GM21360 (cell line): ENCODE measurements at regions not wholly inside any gene's neighbourhood (a gene's known extent, or its start where the extent isn't known, plus 50 kb on each side); places are given as distances from the start of the nearest gene placed in this dataset.
A peak's percentile ranks its signal among the peaks of the same experiment; 100 is the strongest.

ENCODE experiments used
- ATAC-seq: cut with Tn5 transposase; IDR thresholded peaks from one replicate; pipeline ENCODE4 v1.9.1; 2021; ENCODE audit warnings: mild to moderate bottlenecking, moderate library complexity; ENCODE audit not compliant: unreplicated experiment

DNA sequence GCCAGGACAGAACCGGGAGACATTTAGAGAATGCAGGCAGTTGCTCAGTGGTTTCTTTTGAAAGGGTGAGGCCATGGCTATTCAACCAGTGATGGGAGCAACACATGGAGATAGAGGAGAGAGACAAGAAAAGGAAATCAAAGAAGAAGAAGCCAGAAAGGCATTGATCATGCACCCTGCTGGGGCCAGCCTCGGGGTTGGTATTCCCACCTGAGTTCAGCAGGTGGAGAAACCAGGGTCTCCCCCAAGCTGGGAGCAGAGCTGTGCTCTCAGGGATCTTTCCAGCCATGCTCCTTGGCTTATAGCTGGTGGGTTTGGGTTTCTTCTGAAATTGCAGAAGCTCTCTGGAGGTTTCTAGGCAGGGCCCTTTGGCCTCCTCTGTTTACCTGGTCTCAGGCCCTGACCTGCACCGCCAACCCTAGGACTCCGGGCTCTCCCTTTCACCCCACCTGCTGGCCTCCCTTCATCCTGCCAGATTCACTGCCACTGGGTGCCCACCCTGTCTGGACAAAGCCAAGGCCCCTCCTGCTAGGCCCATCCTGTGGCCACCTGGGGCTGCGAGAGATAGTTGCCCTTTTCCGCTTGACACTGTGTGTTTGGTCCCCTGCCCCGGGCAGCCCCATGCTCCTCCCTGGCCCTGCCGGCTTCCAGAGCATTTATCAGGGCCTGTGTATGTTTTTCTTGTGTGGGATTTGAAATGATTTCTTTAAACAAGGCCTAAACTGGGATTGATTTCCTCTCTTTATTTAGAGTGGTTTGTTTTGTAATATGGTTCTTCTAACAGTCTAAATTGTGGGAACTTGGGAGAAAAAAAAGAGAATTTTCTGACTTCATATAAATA, 126.7 kb downstream of the DDX1 start:
- ATAC-seq, result no peak

GRCh38 chr2:15718944-15719323, 127.3 kb downstream of the DDX1 start:
- ATAC-seq, result no peak

GRCh38 chr2:15719566-15720313, 128.1 kb downstream of the DDX1 start:
- no peak for ATAC-seq

GRCh38 chr2:15720561-15721307, 129.1 kb downstream of the DDX1 start:
- ATAC-seq, result no peak

- ATAC-seq, result no peak
These were observed 129.9 kb downstream of the DDX1 start for GRCh38 chr2:15721411-15722067.

- no peak for ATAC-seq
These were observed 131.3 kb downstream of the DDX1 start for GRCh38 chr2:15722980-15723379.

DNA sequence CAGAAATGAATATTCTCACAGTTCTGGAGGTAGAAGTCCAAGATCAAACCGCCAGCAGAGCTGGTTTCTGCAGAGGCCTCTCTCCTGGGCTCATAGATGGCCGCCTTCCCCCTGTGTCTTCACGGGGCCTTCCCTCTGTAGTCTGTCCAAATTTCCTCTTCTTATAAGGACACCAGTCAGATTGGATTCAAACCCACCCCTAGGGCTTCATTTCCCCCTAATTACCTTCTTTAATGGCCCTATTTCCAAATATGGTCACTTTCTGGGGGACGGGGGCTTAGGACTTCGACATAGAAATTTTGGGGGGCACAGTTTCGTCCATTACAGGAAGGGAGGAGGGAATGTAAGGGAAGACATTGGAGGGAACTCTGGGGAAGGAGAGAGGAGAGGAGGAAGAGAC, 132.6 kb downstream of the DDX1 start:
- ATAC-seq, result no peak

GRCh38 chr2:15725101-15725781, 133.6 kb downstream of the DDX1 start:
- ATAC-seq, result no peak

GRCh38 chr2:15725782-15726112, 134.1 kb downstream of the DDX1 start:
- ATAC-seq, result no peak

DNA sequence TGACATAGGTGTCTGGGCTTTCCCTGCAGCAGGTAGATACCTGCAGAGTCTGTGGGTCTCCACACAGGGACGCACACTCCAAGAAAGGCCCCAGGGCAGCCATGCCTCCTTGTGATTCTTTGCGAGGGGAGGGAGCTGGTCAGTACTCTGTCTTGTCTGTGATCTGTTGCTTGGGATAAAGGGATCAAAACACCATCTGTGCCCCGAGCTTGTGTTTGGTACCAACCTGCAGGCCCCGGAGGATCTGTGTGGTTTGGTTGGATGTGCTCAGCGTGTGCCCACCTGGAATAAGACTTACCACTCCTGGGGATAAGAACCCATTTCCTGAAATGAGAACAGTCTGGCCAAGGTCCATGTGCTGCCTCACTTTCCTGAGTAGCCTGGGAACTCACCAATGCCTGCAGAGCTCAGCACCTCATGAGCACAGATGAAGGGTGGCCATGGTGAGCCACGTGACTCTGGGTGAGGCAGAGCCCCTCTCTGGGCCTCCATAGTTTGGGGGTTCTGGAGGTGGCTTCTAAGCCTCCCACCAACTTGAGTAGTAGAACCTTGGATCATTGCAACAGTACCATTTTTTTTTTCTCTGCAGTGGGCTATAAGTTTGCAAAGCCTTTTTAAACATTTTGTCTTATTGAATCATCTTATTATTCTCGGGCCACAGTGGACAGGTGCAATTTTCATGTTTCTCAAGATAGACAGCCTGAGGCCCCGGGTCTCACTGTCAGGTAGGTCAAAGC, 134.8 kb downstream of the DDX1 start:
- ATAC-seq, result no peak

GRCh38 chr2:15727396-15728244, 136.0 kb downstream of the DDX1 start:
- ATAC-seq, result no peak

DNA sequence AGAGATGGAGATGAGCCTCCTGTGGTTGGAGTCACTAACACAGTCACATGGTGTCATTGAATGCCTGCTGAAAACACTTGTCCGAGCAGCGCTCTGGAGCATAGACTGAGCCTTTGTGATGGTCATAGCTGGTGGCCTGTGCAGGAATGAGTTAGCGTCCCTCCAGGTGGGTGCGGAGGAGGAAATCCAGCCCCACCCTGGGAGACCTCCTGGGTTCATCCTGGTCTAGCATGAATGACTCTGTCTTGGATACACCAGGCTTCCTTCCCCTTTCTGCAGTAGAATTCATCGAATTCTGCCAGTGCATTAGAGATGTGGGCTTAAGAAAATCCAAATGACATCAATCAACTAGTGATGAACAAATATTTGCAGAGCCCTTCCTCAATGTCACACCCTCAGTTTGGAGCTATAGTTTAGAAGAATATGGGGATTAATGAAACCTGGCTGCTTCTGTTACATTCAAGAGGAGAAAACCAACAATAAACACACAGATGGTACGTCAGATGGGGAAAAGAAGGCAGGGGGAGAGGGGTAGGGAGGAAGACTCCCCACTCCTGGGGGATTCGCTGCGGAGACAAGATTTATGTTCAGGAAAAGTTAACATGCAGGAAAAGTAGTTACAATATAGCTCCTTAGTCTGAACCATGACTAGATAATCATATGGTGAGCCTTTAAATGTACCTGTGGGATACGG, 136.7 kb downstream of the DDX1 start:
- no peak for ATAC-seq

DNA sequence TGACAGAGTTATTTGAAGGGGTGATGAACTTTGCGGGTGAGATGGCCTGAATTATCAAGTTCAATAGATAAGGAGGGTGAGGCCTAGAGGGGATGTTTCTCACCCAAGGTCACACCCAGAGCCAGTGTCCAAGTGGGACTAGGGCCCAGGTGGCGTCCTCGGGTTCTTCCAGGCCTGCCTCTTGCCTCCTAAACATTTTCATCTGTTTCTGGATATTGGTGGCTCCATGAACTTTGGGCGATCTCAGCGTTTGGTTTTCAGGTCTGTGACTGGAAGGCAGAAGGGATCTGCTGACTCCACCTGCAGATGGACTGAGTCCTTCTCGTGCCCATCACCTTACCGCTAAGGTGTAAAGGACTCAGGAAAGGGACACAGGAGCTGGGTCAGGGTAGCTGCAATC, 137.3 kb downstream of the DDX1 start:
- ATAC-seq, result no peak

GRCh38 chr2:15729709-15730544, 138.3 kb downstream of the DDX1 start:
- ATAC-seq, result no peak

DNA sequence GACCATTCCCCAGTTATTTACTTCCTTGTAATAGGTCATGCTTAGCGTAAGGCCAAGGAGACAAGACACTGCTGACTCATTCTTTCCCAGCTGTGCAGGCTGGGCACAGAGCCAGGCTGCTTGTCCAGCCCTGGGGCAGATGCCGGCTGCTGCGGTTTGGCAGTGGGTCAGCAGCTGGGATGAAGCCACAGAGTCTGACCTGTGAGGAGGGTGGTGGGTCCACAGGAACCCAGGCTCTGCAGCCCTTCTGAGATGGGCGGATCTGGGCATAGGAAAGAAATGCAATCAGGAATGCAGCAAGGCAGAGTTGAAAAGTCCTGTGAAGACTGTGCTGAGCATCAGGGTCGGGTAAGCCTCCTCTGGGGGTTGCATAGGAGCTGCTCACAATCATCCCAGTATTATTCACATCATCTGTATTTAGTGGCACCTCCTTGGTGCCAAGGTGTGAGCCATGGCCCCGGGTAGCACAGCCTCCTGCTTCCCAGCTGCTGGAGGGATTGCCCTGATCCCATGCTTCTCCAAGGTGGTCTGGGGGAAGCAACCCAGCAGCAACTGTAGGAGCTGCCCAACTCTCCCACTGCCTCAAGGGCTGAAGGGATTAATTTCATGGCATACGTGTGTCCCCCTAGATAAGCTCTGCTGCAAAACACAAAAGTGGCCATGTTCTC, 139.0 kb downstream of the DDX1 start:
- ATAC-seq, result peak; percentile 33

DNA sequence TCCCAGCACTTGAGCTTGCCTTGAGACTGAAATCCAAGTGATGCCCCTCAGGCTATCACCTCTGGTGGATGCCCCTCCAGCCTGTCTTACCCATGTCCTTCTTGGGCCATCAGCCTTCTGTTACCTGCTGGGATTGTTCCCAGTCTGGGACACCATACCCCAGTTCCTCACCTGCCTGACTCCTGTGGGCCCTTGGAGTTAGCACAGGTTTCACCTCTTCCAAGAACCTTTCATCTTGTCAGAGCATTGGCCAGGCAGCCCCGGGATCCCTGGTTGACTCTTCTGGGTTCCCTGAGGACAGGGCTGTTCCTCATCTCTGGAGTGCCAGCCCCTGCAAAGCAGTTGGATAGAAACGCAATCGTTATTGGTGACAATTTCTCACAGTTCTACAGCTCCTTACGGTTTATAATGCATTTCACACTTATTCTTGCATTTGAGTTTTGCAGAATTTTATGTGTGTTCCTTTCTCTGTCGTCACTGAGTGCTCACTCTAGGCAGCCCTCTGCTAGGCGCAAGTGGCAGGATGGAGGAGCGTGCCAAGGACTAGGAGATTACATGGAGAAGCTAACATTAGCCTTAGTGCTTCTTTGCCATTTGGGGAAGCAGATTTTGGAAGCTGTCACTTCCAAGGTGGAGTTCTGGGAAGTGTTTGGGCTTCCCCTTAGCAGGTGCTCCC, 139.7 kb downstream of the DDX1 start:
- ATAC-seq, result no peak

DNA sequence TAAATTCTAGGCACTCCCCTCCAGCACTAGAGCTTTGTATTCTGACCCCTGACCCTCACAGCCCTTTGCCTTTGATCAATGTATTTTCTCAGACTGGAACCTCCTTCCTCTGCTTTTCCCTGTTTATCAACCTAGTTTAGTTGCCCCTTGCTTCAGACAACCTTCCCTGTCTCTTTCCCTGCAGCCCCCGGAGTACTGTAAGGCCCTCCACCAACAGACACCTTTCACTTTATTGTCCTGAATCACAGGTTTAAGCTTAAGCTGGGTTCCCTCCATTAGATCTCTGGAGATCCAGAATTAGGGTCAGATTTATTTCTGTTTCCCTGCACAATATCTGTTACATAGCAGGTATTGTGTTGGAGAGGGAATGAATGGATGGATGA, 140.2 kb downstream of the DDX1 start:
- peak; percentile 2 for ATAC-seq
